Peyer's patch (tissue), 4 donors: ENCODE measurements at regions not wholly inside any gene's neighbourhood (a gene's known extent, or its start where the extent isn't known, plus 50 kb on each side); places are given as distances from the start of the nearest gene placed in this dataset.
"Not testable (repeated sequence)": the region's sequence is repeated elsewhere in the genome, so short reads cannot be mapped to it uniquely, and the experiment has no call there.

Experiments used
- DNase-seq, 3 donors: peaks; one replicate each; pipeline ENCODE4 v3.0.0-alpha.2; 2017 to 2019
- H3K27ac ChIP-seq, 4 donors: fragments of 200-600 bp; sonication (generic); one replicate each; pipeline ENCODE4 v1.5.1; 2016 to 2019
- H3K27me3 ChIP-seq, 2 donors: fragments of 200-600 bp; sonication (generic); one replicate each; pipeline ENCODE4 v1.5.1; 2019
- H3K36me3 ChIP-seq, 3 donors: fragments of 200-600 bp; sonication (generic); one replicate each; pipeline ENCODE4 v1.5.1; 2016 to 2019
- H3K4me1 ChIP-seq, 4 donors: fragments of 200-600 bp; sonication (generic); one replicate each; pipeline ENCODE4 v1.5.1; 2016 to 2019
- H3K4me3 ChIP-seq, 4 donors: fragments of 200-600 bp; sonication (generic); 1 replicate in 3 of 4; 2 replicates in 1 of 4; pipeline ENCODE4 v1.5.1; 2016 to 2019; ENCODE audit warnings: mild to moderate bottlenecking in 1 of 4
- H3K9me3 ChIP-seq, 4 donors: fragments of 200-600 bp; sonication (generic); one replicate each; pipeline ENCODE4 v1.5.1; 2016 to 2019; ENCODE audit warnings: mild to moderate bottlenecking in 1 of 4
- CTCF ChIP-seq, 6 experiments: fragments of 450-650 bp in 4 of 6; fragments of 200-600 bp in 2 of 6; sonication (generic) in 1 of 6; IDR thresholded peaks; one replicate each; pipeline ENCODE4 v1.5.1; 2017 to 2019; ENCODE audit warnings: antibody characterized with exemption in 6 of 6, mild to moderate bottlenecking in 3 of 6, moderate library complexity in 1 of 6
- POLR2A ChIP-seq, 2 donors: fragments of 450-650 bp; IDR thresholded peaks; one replicate each; pipeline ENCODE4 v1.5.1; 2017; ENCODE audit warnings: antibody characterized with exemption in 2 of 2, mild to moderate bottlenecking in 2 of 2, moderate library complexity in 2 of 2

- DNase-seq: no peak
- no peak for TF ChIP-seq CTCF (IDR thresholded peaks at IDR 0.05)
- no peak for TF ChIP-seq POLR2A (IDR thresholded peaks at IDR 0.05)
- Histone ChIP-seq H3K4me1 (no peaks in the 10 kb centered on the region), H3K36me3 (no peaks in the 10 kb centered on the region), H3K27ac (no peak overlapping the region), H3K4me3 (no peak overlapping the region), H3K27me3 (no peaks in the 10 kb centered on the region), H3K9me3 (no peaks in the 10 kb centered on the region)
These were observed 200.9 kb upstream of the FSIP2 start for GRCh38 chr2:185537689-185538088.

GRCh38 chr2:185567196-185567595, 171.4 kb upstream of the FSIP2 start:
- H3K4me1 ChIP-seq: no peaks in the 10 kb centered on the region
- H3K27ac ChIP-seq: no peak overlapping the region
- no peaks in the 10 kb centered on the region for H3K9me3 ChIP-seq
- TF ChIP-seq POLR2A (IDR thresholded peaks at IDR 0.05): no peak
- TF ChIP-seq CTCF (IDR thresholded peaks at IDR 0.05): no peak
- DNase-seq: no peak
- no peaks in the 10 kb centered on the region for H3K27me3 ChIP-seq
- H3K4me3 ChIP-seq: no peak overlapping the region
- no peaks in the 10 kb centered on the region for H3K36me3 ChIP-seq

GRCh38 chr2:185567940-185568339, 170.7 kb upstream of the FSIP2 start:
- Histone ChIP-seq H3K4me1 (no peaks in the 10 kb centered on the region), H3K4me3 (no peak overlapping the region), H3K27me3 (no peaks in the 10 kb centered on the region), H3K36me3 (no peaks in the 10 kb centered on the region), H3K27ac (no peak overlapping the region), H3K9me3 (no peaks in the 10 kb centered on the region)
- DNase-seq: no peak
- no peak for TF ChIP-seq POLR2A (IDR thresholded peaks at IDR 0.05)
- TF ChIP-seq CTCF (IDR thresholded peaks at IDR 0.05): no peak

- peak overlapping the region in 1 of 4 donors; percentile 8 for H3K27ac ChIP-seq
These were observed 160.3 kb upstream of the FSIP2 start for GRCh38 chr2:185578322-185578721.

GRCh38 chr2:185583058-185583816, 155.4 kb upstream of the FSIP2 start:
- no peak for TF ChIP-seq CTCF (IDR thresholded peaks at IDR 0.05)
- TF ChIP-seq POLR2A (IDR thresholded peaks at IDR 0.05): no peak
- no peak for DNase-seq
- Histone ChIP-seq H3K27ac (no peak overlapping the region), H3K36me3 (no peaks in the 10 kb centered on the region), H3K4me1 (no peaks in the 10 kb centered on the region), H3K27me3 (no peaks in the 10 kb centered on the region), H3K4me3 (no peak overlapping the region), H3K9me3 (no peaks in the 10 kb centered on the region)

More at GRCh38 chr2:185578322-185578721, 160.3 kb upstream of the FSIP2 start:
- Histone ChIP-seq H3K27me3 (no peaks in the 10 kb centered on the region), H3K4me1 (no peaks in the 10 kb centered on the region), H3K36me3 (no peaks in the 10 kb centered on the region), H3K9me3 (no peaks in the 10 kb centered on the region), H3K4me3 (no peak overlapping the region)
- no peak for DNase-seq
- TF ChIP-seq POLR2A (IDR thresholded peaks at IDR 0.05) (no peak), CTCF (IDR thresholded peaks at IDR 0.05) (no peak)

GRCh38 chr2:185585165-185585564, 153.4 kb upstream of the FSIP2 start:
- H3K27me3 ChIP-seq, DNase-seq, H3K4me3 ChIP-seq, H3K27ac ChIP-seq, H3K4me1 ChIP-seq, H3K36me3 ChIP-seq, H3K9me3 ChIP-seq: not testable (repeated sequence)

GRCh38 chr2:185591276-185591675, 147.3 kb upstream of the FSIP2 start:
- not testable (repeated sequence) for H3K27me3 ChIP-seq, DNase-seq, H3K27ac ChIP-seq, H3K4me3 ChIP-seq, H3K9me3 ChIP-seq, H3K4me1 ChIP-seq, H3K36me3 ChIP-seq
